C4-2B (cell line): ENCODE measurements at regions not wholly inside any gene's neighbourhood (a gene's known extent, or its start where the extent isn't known, plus 50 kb on each side); places are given as distances from the start of the nearest gene placed in this dataset.
"Not testable (repeated sequence)": the region's sequence is repeated elsewhere in the genome, so short reads cannot be mapped to it uniquely, and the experiment has no call there.

ENCODE experiments used
- ZFX ChIP-seq: fragments of 450-650 bp; IDR thresholded peaks from 2 replicates; pipeline ENCODE4 v1.6.1; 2017
- TF ChIP-seq, protein P1 (sequence below): fragments of 450-650 bp; conservative IDR thresholded peaks from 2 replicates; pipeline ENCODE4 v1.5.1; 2017; ENCODE audit warnings: mild to moderate bottlenecking

DNA sequence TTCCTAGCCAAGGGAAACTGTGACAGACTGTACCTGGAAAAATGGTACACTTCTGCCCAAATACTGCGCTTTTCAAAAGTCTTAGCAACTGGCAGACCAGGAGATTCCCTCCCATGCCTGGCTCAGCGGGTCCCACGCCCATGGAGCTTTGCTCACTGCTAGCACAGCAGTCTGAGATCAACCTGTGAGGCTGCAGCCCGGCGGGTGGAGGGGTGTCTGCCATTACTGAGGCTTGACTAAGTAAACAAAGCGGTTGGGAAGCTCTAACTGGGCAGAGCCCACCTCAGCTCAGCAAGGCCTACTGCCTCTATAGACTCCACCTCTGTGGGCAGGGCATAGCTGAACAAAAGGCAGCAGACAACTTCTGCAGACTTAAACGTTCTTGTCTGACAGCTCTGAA lies 74.5 kb downstream of the CFAP44 start:
- TF ChIP-seq, protein P1, sequence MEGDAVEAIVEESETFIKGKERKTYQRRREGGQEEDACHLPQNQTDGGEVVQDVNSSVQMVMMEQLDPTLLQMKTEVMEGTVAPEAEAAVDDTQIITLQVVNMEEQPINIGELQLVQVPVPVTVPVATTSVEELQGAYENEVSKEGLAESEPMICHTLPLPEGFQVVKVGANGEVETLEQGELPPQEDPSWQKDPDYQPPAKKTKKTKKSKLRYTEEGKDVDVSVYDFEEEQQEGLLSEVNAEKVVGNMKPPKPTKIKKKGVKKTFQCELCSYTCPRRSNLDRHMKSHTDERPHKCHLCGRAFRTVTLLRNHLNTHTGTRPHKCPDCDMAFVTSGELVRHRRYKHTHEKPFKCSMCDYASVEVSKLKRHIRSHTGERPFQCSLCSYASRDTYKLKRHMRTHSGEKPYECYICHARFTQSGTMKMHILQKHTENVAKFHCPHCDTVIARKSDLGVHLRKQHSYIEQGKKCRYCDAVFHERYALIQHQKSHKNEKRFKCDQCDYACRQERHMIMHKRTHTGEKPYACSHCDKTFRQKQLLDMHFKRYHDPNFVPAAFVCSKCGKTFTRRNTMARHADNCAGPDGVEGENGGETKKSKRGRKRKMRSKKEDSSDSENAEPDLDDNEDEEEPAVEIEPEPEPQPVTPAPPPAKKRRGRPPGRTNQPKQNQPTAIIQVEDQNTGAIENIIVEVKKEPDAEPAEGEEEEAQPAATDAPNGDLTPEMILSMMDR: not testable (repeated sequence)
- TF ChIP-seq ZFX: not testable (repeated sequence)
